Smooth muscle cell (in vitro differentiated cells): ENCODE measurements at regions not wholly inside any gene's neighbourhood (a gene's known extent, or its start where the extent isn't known, plus 50 kb on each side); places are given as distances from the start of the nearest gene placed in this dataset.
"Not testable (repeated sequence)": the region's sequence is repeated elsewhere in the genome, so short reads cannot be mapped to it uniquely, and the experiment has no call there.

ENCODE experiments used
- DNase-seq: peaks from one replicate; lab custom pipeline; 2025; ENCODE audit not compliant: unreplicated experiment; lab: John Stamatoyannopoulos, UW
- H2AFZ ChIP-seq: fragments of 200-600 bp; sonication (generic); 2 replicates; pipeline ENCODE4 v1.6.0; 2016; ENCODE audit warnings: antibody characterized with exemption, low read depth, mild to moderate bottlenecking
- H3F3A ChIP-seq: fragments of 200-600 bp; sonication (generic); 2 replicates; pipeline ENCODE4 v1.6.0; 2017; ENCODE audit warnings: antibody characterized with exemption, low read depth
- H3K27ac ChIP-seq: fragments of 200-600 bp; sonication (generic); 2 replicates; pipeline ENCODE4 v1.5.1; 2016; ENCODE audit warnings: low read depth, mild to moderate bottlenecking
- H3K27me3 ChIP-seq: fragments of 200-600 bp; sonication (generic); 2 replicates; pipeline ENCODE4 v1.6.1; 2016; ENCODE audit warnings: low read depth, mild to moderate bottlenecking
- H3K36me3 ChIP-seq: fragments of 200-600 bp; sonication (generic); 2 replicates; pipeline ENCODE4 v1.5.1; 2016; ENCODE audit warnings: low read depth
- H3K4me1 ChIP-seq: fragments of 200-600 bp; sonication (generic); 2 replicates; pipeline ENCODE4 v1.5.1; 2016; ENCODE audit warnings: low read depth
- H3K4me2 ChIP-seq: fragments of 200-600 bp; sonication (generic); 2 replicates; pipeline ENCODE4 v1.6.0; 2016; ENCODE audit warnings: mild to moderate bottlenecking
- H3K4me3 ChIP-seq: fragments of 200-600 bp; sonication (generic); 2 replicates; pipeline ENCODE4 v1.5.1; 2016; ENCODE audit warnings: mild to moderate bottlenecking
- H3K79me2 ChIP-seq: fragments of 200-600 bp; sonication (generic); 2 replicates; pipeline ENCODE4 v1.6.0; 2016; ENCODE audit warnings: low read depth, mild to moderate bottlenecking
- H3K9ac ChIP-seq: fragments of 200-600 bp; sonication (generic); 2 replicates; pipeline ENCODE4 v1.6.0; 2016; ENCODE audit warnings: low read depth
- H3K9me3 ChIP-seq: fragments of 200-600 bp; sonication (generic); replicated peaks from 2 replicates; pipeline ENCODE4 v1.5.1; 2016; ENCODE audit warnings: low read depth
- H4K20me1 ChIP-seq: fragments of 200-600 bp; sonication (generic); 2 replicates; pipeline ENCODE4 v1.6.0; 2016; ENCODE audit warnings: low read depth
- CTCF ChIP-seq: fragments of 200-600 bp; sonication (generic); IDR thresholded peaks from 2 replicates; pipeline ENCODE4 v1.5.1; 2017; ENCODE audit warnings: borderline replicate concordance, mild to moderate bottlenecking, antibody characterized with exemption; ENCODE audit not compliant: insufficient read depth, poor library complexity, severe bottlenecking
- WGBS: methylation state at CpG from one replicate; pipeline ENCODE4 v1.1.7; 2016; ENCODE audit warnings: low lambda C conversion rate; 5-methylcytosine and 5-hydroxymethylcytosine counted together

- 93% methylated on average over 4 of the region's 4 CpGs for WGBS
- Histone ChIP-seq H2AFZ (no peak overlapping the region), H4K20me1 (no peaks in the 10 kb centered on the region), H3K27me3 (peaks cover 7% of the 10 kb centered on the region), H3K4me3 (no peak overlapping the region), H3K9ac (no peak overlapping the region), H3K9me3 (no peaks in the 10 kb centered on the region), H3K4me1 (no peaks in the 10 kb centered on the region), H3K36me3 (no peaks in the 10 kb centered on the region), H3K27ac (no peak overlapping the region), H3F3A (no peaks in the 10 kb centered on the region), H3K4me2 (no peak overlapping the region), H3K79me2 (no peaks in the 10 kb centered on the region)
- TF ChIP-seq CTCF, result no peak
- DNase-seq, result no peak
Measured at GRCh38 chr1:25116832-25117231, 115.5 kb downstream of the SYF2 start.

GRCh38 chr1:25116117-25116516 is 116.2 kb downstream of the SYF2 start:
- DNase-seq, H3K4me1 ChIP-seq, H3K36me3 ChIP-seq, H3K4me2 ChIP-seq, H3K27me3 ChIP-seq, H3K27ac ChIP-seq, H2AFZ ChIP-seq, H3K9me3 ChIP-seq, H4K20me1 ChIP-seq, H3K79me2 ChIP-seq, H3K9ac ChIP-seq, H3K4me3 ChIP-seq, H3F3A ChIP-seq: not testable (repeated sequence)
- 94% methylated on average over 7 of the region's 7 CpGs for WGBS

GRCh38 chr1:25113731-25114130 is 118.6 kb downstream of the SYF2 start:
- H3K36me3 ChIP-seq, result no peaks in the 10 kb centered on the region
- no peaks in the 10 kb centered on the region for H3K79me2 ChIP-seq
- no peak overlapping the region for H3K4me2 ChIP-seq
- no peaks in the 10 kb centered on the region for H3K9me3 ChIP-seq
- H3K27me3 ChIP-seq, result peaks cover 7% of the 10 kb centered on the region
- 91% methylated on average over 4 of the region's 4 CpGs for WGBS
- no peak overlapping the region for H3K27ac ChIP-seq
- no peak overlapping the region for H2AFZ ChIP-seq
- DNase-seq, result no peak
- H3K4me1 ChIP-seq, result no peaks in the 10 kb centered on the region
- H3F3A ChIP-seq, result no peaks in the 10 kb centered on the region
- no peak overlapping the region for H3K4me3 ChIP-seq
- no peaks in the 10 kb centered on the region for H4K20me1 ChIP-seq
- TF ChIP-seq CTCF, result no peak
- no peak overlapping the region for H3K9ac ChIP-seq

GRCh38 chr1:25113086-25113485 is 119.2 kb downstream of the SYF2 start:
- Histone ChIP-seq H3K79me2 (no peaks in the 10 kb centered on the region), H3F3A (no peaks in the 10 kb centered on the region), H3K27me3 (peaks cover 7% of the 10 kb centered on the region), H4K20me1 (no peaks in the 10 kb centered on the region), H3K4me1 (no peaks in the 10 kb centered on the region), H3K36me3 (no peaks in the 10 kb centered on the region), H2AFZ (no peak overlapping the region), H3K9ac (no peak overlapping the region), H3K4me3 (no peak overlapping the region), H3K9me3 (no peaks in the 10 kb centered on the region), H3K4me2 (no peak overlapping the region), H3K27ac (no peak overlapping the region)
- WGBS, result 47% methylated on average over 3 of the region's 3 CpGs
- DNase-seq, result no peak
- no peak for TF ChIP-seq CTCF
